DMS 273 (cell line): ENCODE measurements at regions not wholly inside any gene's neighbourhood (a gene's known extent, or its start where the extent isn't known, plus 50 kb on each side); places are given as distances from the start of the nearest gene placed in this dataset.

Experiments
- DNase-seq: peaks from one replicate; lab custom pipeline; 2025; ENCODE audit not compliant: unreplicated experiment; lab: John Stamatoyannopoulos, UW

- DNase-seq, result no peak
Measured at GRCh38 chr10:121069061-121069850, 218.1 kb downstream of the WDR11 start.

- peak; percentile 47 for DNase-seq
Measured at GRCh38 chr10:121070275-121071070, 219.3 kb downstream of the WDR11 start.

- DNase-seq, result no peak
Measured at GRCh38 chr10:121071901-121072300, 220.7 kb downstream of the WDR11 start.

GRCh38 chr10:121073728-121074127 lies 222.6 kb downstream of the WDR11 start:
- DNase-seq, result no peak

- no peak for DNase-seq
Measured at GRCh38 chr10:121076776-121077715, 225.9 kb downstream of the WDR11 start.

GRCh38 chr10:121078036-121078435 lies 226.9 kb downstream of the WDR11 start:
- peak; percentile 37 for DNase-seq

- DNase-seq, result peak; percentile 43
Measured at GRCh38 chr10:121078672-121079102, 227.5 kb downstream of the WDR11 start.

- DNase-seq, result peak; percentile 28
Measured at GRCh38 chr10:121079226-121079625, 228.1 kb downstream of the WDR11 start.

GRCh38 chr10:121080281-121080891 lies 229.2 kb downstream of the WDR11 start:
- DNase-seq, result peak; percentile 93

- peak; percentile 96 for DNase-seq
Measured at GRCh38 chr10:121081306-121081705, 230.1 kb downstream of the WDR11 start.

- no peak for DNase-seq
Measured at GRCh38 chr10:121082984-121083383, 231.8 kb downstream of the WDR11 start.

- DNase-seq, result peak; percentile 23
Measured at GRCh38 chr10:121084016-121084674, 233.0 kb downstream of the WDR11 start.

GRCh38 chr10:121084675-121085070 lies 233.5 kb downstream of the WDR11 start:
- DNase-seq, result no peak

GRCh38 chr10:121085367-121085766 lies 234.2 kb downstream of the WDR11 start:
- DNase-seq, result no peak

GRCh38 chr10:121087129-121087528 lies 236.0 kb downstream of the WDR11 start:
- DNase-seq, result no peak

GRCh38 chr10:121087688-121088087 lies 236.5 kb downstream of the WDR11 start:
- DNase-seq, result no peak

- DNase-seq, result peak; percentile 75
Measured at GRCh38 chr10:121088524-121088923, 237.4 kb downstream of the WDR11 start.

GRCh38 chr10:121089434-121089833 lies 238.3 kb downstream of the WDR11 start:
- DNase-seq, result no peak

- DNase-seq, result peak; percentile 14
Measured at GRCh38 chr10:121091961-121092719, 241.0 kb downstream of the WDR11 start.
